Osteocyte (in vitro differentiated cells): ENCODE measurements at regions not wholly inside any gene's neighbourhood (a gene's known extent, or its start where the extent isn't known, plus 50 kb on each side); places are given as distances from the start of the nearest gene placed in this dataset.

Source experiments
- DNase-seq: peaks from one replicate; pipeline ENCODE4 v3.0.0; 2021; ENCODE audit warnings: mixed read lengths; ENCODE audit not compliant: unreplicated experiment; ENCODE audit errors: extremely low spot score
- H3K27ac Mint-ChIP-seq: one replicate; pipeline ENCODE4 v1.8.0; 2021; ENCODE audit warnings: mild to moderate bottlenecking, mixed read lengths; ENCODE audit not compliant: unreplicated experiment
- H3K27me3 Mint-ChIP-seq: one replicate; pipeline ENCODE4 v1.8.0; 2021; ENCODE audit warnings: mixed read lengths; ENCODE audit not compliant: unreplicated experiment
- H3K36me3 Mint-ChIP-seq: one replicate; pipeline ENCODE4 v1.8.0; 2021; ENCODE audit warnings: mixed read lengths; ENCODE audit not compliant: unreplicated experiment
- H3K4me1 Mint-ChIP-seq: one replicate; pipeline ENCODE4 v1.8.0; 2021; ENCODE audit warnings: mixed read lengths; ENCODE audit not compliant: unreplicated experiment
- H3K4me3 Mint-ChIP-seq: one replicate; pipeline ENCODE4 v1.8.0; 2021; ENCODE audit warnings: mild to moderate bottlenecking, moderate library complexity, mixed read lengths; ENCODE audit not compliant: unreplicated experiment
- H3K9me3 Mint-ChIP-seq: one replicate; pipeline ENCODE4 v1.8.0; 2021; ENCODE audit warnings: mixed read lengths; ENCODE audit not compliant: unreplicated experiment
- CTCF ChIP-seq: fragments of 200-600 bp; sonication (generic); IDR thresholded peaks from 2 replicates; pipeline ENCODE4 v1.5.0; 2021; ENCODE audit warnings: antibody characterized with exemption, mild to moderate bottlenecking, moderate library complexity

- H3K4me1 Mint-ChIP-seq = peaks cover 39% of the 10 kb centered on the region
- no peaks in the 10 kb centered on the region for H3K36me3 Mint-ChIP-seq
- no peak overlapping the region for H3K4me3 Mint-ChIP-seq
- H3K27me3 Mint-ChIP-seq = no peaks in the 10 kb centered on the region
- H3K27ac Mint-ChIP-seq = peak overlapping the region; percentile 84
- TF ChIP-seq CTCF = no peak
- no peaks in the 10 kb centered on the region for H3K9me3 Mint-ChIP-seq
- DNase-seq = no peak
Measured at GRCh38 chr7:96949766-96950165, 55.6 kb upstream of the DLX6 start.

- peaks cover 4% of the 10 kb centered on the region for H3K9me3 Mint-ChIP-seq
- TF ChIP-seq CTCF = no peak
- no peaks in the 10 kb centered on the region for H3K36me3 Mint-ChIP-seq
- no peaks in the 10 kb centered on the region for H3K27me3 Mint-ChIP-seq
- H3K4me1 Mint-ChIP-seq = peaks cover 39% of the 10 kb centered on the region
- no peak overlapping the region for H3K4me3 Mint-ChIP-seq
- no peak for DNase-seq
- H3K27ac Mint-ChIP-seq = peak overlapping the region; percentile 6
Measured at GRCh38 chr7:96952974-96953391, 52.4 kb upstream of the DLX6 start.

- Mint-ChIP-seq H3K27me3 (peaks cover 4% of the 10 kb centered on the region), H3K36me3 (no peaks in the 10 kb centered on the region), H3K9me3 (peaks cover 4% of the 10 kb centered on the region), H3K27ac (peak overlapping the region; percentile 6), H3K4me3 (no peak overlapping the region), H3K4me1 (peaks cover 38% of the 10 kb centered on the region)
- TF ChIP-seq CTCF = no peak
- DNase-seq = no peak
Measured at GRCh38 chr7:96953676-96954513, 51.5 kb upstream of the DLX6 start.
